NCI-H345 treated with DMSO at 0.1 percent for 48 hours (cell line): ENCODE measurements at regions not wholly inside any gene's neighbourhood (a gene's known extent, or its start where the extent isn't known, plus 50 kb on each side); places are given as distances from the start of the nearest gene placed in this dataset.
"Not testable (repeated sequence)": the region's sequence is repeated elsewhere in the genome, so short reads cannot be mapped to it uniquely, and the experiment has no call there.

Experiments
- DNase-seq: peaks from one replicate; lab custom pipeline; 2025; ENCODE audit not compliant: unreplicated experiment; lab: John Stamatoyannopoulos, UW

DNA sequence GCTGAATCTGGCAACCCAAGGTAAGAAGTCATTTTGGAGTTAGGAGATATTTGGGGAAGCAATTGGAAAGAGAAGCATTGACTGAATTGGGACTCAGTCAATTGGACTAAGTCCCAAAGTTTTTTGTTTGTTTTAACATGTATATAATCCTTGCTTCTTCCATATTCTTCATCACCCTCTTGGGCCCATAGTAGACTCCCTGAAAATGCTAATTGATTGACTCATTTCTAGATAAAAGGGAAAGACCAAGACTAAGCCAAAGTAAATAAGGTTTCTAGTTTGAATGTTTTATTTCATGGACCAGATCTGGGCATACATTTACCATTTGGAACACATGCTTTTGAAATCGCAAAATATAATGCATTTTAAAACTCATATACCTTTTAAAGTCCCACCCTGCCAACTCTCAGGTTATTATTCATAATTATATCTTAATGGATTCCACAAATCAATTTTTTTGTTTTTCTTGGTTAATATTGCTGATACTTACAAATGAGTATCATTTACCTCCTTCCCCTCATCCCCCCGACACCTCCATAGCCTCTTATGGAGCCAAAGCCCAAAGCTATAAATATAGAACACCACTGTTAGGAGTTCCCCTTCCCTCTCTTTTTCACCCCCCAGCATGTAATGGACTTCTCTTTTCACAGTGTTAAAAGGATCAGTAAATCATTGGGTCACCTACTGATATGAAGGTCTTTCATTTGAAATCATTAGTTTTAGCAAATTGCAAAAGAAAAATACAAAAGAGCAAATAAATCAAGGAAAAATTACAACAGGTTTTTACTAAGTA lies 674.0 kb upstream of the SOX9 start:
- DNase-seq: no peak

GRCh38 chr17:71447644-71448043 lies 673.2 kb upstream of the SOX9 start:
- no peak for DNase-seq

DNA sequence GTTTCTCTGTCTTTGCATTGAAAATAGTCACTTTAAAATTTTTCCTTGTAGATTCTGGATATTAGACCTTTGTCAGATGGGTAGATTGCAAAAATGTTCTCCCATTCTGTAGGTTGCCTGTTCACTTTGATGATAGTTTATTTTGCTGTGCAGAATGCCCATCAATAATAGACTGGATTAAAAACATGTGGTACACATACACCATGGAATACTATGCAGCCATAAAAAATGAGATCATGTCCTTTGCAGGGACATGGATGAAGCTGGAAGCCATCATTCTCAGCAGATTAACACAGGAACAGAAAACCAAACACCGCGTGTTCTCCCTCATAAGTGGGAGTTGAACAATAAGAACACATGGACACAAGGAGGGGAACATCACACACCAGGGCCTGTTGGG lies 670.2 kb upstream of the SOX9 start:
- not testable (repeated sequence) for DNase-seq

DNA sequence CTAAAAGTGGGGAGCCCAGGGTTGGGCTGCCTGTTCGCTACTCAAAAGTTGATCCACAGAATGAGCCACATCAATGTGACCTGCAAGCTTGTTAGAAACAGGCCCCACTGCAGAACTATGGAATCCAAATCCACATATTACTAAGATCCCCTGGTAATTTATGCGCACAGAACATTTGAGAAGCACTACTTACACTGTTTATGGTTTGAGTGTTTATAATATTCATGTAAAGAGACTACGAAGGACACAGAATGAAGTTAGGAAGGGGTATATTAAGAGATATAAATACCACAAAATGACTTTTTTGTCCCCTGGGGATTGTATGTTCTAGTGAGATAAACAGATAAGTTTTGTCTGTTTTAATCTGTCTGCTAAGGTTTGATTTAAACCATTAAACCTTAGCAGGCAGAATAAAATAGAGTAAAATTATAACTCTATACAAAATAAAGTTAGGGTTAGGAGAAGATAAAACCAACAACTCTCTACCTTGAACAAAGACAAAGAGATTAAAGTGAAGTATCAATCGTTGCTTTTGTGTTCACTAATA lies 666.9 kb upstream of the SOX9 start:
- DNase-seq: no peak

- no peak for DNase-seq
Observed at GRCh38 chr17:71455219-71455618, 665.6 kb upstream of the SOX9 start.

GRCh38 chr17:71458322-71458721 lies 662.5 kb upstream of the SOX9 start:
- DNase-seq: no peak

- no peak for DNase-seq
Observed at GRCh38 chr17:71460943-71461342, 659.9 kb upstream of the SOX9 start.

GRCh38 chr17:71461498-71462169 lies 659.2 kb upstream of the SOX9 start:
- no peak for DNase-seq

- DNase-seq: no peak
Observed at GRCh38 chr17:71464241-71464640, 656.6 kb upstream of the SOX9 start.

DNA sequence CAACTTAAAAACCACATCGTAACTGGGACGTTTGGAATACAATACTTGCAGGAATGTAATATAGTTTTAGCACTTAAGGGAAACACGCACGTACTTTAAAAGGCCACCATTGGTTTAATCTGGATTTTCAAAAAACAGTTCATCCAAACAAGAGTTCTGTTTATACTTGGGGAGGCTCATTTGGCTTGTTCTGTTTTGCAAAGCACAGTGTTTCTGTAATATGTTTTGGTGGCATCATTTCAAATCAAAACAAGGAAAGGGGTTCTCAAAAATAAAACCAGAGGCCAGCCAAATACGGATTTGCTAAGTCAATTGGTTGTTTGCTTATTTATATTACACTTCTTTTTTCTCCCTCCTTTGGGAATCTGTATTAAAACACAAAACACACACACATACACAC lies 656.1 kb upstream of the SOX9 start:
- no peak for DNase-seq

- no peak for DNase-seq
Observed at GRCh38 chr17:71467719-71468118, 653.1 kb upstream of the SOX9 start.

DNA sequence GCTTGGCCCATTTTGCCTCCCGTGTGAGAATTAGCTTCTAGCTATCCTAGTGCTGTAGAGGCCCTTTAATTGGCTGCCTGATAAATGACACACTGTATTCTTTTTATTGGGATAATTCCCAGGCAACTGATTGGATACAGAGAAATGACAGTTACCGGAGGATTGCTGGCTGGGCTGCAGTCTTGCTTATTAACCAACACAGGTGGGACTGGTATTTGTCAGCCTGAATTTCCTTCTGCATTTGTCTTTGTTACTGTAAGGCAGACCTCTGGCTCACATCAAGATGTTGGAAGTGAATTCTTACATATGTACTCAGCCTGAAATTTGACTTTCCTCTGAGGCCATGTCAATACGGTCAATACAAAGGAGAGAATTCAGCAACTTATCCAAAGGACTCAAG lies 650.8 kb upstream of the SOX9 start:
- DNase-seq: no peak

DNA sequence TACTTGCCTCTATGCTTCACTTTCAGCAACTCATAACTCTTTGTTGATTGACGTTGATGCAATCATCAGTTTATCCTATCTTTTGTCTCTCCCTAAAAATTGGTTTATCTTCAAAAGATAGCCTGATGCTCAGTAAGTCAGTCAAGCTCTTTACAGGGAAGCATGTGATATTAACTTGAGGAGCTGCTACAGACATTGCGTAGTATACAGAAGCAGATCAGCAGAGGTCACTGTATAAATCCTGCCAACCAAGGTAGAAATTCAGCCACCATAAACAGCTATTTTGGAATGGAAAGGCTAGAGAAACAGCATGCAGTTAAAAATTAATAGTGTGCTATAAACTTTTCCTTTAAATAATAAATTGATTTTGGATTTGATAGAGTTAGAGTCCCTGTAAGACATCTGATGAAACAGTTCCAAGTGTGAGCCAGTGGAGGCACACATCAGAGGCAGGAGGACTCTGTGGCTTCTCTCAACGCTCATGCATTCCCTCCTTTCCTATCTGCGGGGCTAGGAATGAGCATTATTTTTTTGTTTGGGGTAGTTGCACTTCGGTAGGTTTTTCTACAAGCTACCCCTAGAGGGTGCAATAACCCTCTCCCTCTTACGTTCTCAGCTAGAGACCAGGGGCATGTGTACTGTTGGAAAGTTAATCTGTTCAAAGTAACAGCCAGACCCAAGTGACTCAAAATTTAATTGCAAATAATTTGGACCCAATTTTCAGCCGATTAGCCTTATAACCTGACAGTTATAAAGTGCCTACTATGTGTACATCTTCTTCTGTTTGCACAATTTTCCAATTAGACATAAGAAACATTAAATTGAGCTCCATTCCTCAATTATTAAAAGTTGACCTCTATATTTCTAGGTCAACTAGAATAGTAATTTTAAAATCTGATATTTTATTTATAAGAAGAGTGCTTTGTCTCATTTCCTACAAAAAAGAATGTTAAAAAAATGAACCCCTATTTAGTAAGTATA lies 647.7 kb upstream of the SOX9 start:
- DNase-seq: peak; percentile 41

- DNase-seq: no peak
Observed at GRCh38 chr17:71477356-71477755, 643.5 kb upstream of the SOX9 start.

DNA sequence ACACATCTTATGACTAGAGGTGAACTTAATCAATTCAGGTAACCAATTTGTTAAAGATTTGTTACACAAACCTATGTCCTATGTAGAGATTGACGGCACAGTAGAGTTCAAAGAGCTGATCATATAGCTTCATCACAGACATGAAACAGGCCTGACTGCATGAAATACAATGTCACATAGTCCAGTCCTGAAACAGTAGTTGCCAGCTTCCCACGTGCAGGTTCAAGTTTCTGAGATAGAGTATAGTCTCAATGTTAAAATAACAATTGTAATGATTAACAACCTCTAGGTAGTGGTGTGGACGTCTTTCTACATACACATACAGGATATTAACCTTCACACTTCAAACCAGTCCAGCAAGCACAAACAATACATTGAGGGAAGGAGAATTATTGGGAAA lies 640.7 kb upstream of the SOX9 start:
- DNase-seq: no peak

DNA sequence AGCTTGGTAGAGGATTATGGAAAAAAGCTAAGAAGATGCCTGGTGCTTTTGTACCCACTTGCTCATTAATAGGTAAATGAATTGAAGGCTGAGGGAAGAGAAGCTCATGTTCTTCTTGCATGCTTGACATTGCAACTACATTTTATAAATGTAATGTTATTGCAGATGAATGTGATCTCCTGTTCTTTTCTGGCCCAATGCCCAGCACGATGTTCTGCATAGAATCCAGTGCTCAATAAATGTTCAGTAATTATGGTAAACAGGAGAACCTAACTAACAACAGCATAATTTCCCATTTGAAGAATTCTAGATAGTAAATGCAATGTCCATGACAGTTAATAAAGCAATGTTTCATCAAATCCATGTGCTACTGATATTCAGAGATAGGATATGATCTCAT lies 638.2 kb upstream of the SOX9 start:
- DNase-seq: no peak

- DNase-seq: no peak
Observed at GRCh38 chr17:71484546-71484945, 636.3 kb upstream of the SOX9 start.

GRCh38 chr17:71485426-71485825 lies 635.4 kb upstream of the SOX9 start:
- DNase-seq: no peak

DNA sequence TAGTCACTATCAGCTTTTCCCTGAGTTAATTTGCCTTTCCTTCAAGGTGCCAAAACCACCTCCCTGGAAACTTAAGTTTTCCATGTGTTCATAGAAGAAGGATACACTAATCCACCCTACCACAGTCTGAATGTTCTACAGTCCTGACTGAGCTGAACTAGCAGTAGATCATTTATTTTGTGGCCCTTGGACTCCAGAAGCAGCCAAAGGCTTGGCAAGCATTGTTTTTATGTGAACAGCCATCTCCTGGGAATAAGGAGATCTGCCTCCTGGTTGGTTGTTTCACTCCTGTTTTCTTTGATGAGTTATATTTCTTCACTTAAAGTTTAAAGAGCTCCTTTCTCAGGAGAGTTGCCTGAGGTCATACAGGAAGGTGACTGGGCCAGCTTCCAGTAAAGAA lies 634.6 kb upstream of the SOX9 start:
- DNase-seq: no peak

DNA sequence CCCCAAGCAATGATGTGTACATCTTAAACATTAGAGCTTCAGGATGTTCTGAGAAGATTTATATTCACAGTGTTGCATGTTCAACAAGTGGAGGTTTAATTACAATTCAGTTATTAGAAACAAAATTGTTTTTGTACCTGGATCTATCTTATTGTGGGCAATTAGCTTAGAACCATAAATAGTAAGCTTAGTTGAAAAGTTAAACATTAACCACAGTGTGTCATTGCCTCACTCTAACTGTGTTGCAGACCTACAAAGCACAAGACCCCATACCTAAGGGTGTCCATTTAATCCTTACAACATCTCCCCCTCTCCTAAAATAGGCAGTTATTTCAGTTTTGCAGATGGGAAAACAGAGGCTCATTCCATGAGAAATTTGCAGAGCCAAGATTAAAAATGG lies 632.0 kb upstream of the SOX9 start:
- DNase-seq: no peak
